MM.1S (cell line): ENCODE measurements at regions not wholly inside any gene's neighbourhood (a gene's known extent, or its start where the extent isn't known, plus 50 kb on each side); places are given as distances from the start of the nearest gene placed in this dataset.

Experiments
- DNase-seq: peaks from one replicate; pipeline ENCODE4 v3.0.0-alpha.2; 2015
- H2AFZ ChIP-seq: fragments of 300-600 bp; sonication (generic); 2 replicates; pipeline ENCODE4 v1.6.0; 2016; ENCODE audit warnings: antibody characterized with exemption, low read length
- H3F3A ChIP-seq: fragments of 300-600 bp; sonication (generic); 2 replicates; pipeline ENCODE4 v1.6.1; 2016; ENCODE audit warnings: mild to moderate bottlenecking, antibody characterized with exemption, low read length, moderate library complexity, mixed read lengths; ENCODE audit not compliant: insufficient read depth
- H3K27ac ChIP-seq: fragments of 300-600 bp; sonication (generic); 2 replicates; pipeline ENCODE4 v1.5.1; 2016; ENCODE audit warnings: mild to moderate bottlenecking, low read length
- H3K27me3 ChIP-seq: fragments of 300-600 bp; sonication (generic); replicated peaks from 2 replicates; pipeline ENCODE4 v1.6.0; 2016; ENCODE audit warnings: low read length; ENCODE audit not compliant: insufficient read depth
- H3K36me3 ChIP-seq: fragments of 300-600 bp; sonication (generic); replicated peaks from 2 replicates; pipeline ENCODE4 v1.6.1; 2016; ENCODE audit warnings: mild to moderate bottlenecking, low read length, mixed read lengths; ENCODE audit not compliant: insufficient read depth
- H3K4me1 ChIP-seq: fragments of 300-600 bp; sonication (generic); 2 replicates; pipeline ENCODE4 v1.6.1; 2016; ENCODE audit warnings: low read length, mixed read lengths
- H3K4me2 ChIP-seq: fragments of 300-600 bp; sonication (generic); 2 replicates; pipeline ENCODE4 v1.6.0; 2016; ENCODE audit warnings: low read depth, low read length
- H3K4me3 ChIP-seq: fragments of 300-600 bp; sonication (generic); 2 replicates; pipeline ENCODE4 v1.5.1; 2016; ENCODE audit warnings: low read length, mixed read lengths
- H3K79me2 ChIP-seq: fragments of 300-600 bp; sonication (generic); 2 replicates; pipeline ENCODE4 v1.6.1; 2016; ENCODE audit warnings: mixed run types, low read length, mixed read lengths
- H3K9ac ChIP-seq: fragments of 300-600 bp; sonication (generic); 2 replicates; pipeline ENCODE4 v1.6.1; 2016; ENCODE audit warnings: low read length, mixed read lengths
- H3K9me2 ChIP-seq: fragments of 300-600 bp; sonication (generic); replicated peaks from 2 replicates; pipeline ENCODE4 v1.6.1; 2016; ENCODE audit warnings: mild to moderate bottlenecking, low read length, mixed read lengths; ENCODE audit not compliant: insufficient read depth
- H3K9me3 ChIP-seq: fragments of 300-600 bp; sonication (generic); replicated peaks from 2 replicates; pipeline ENCODE4 v1.6.1; 2016; ENCODE audit warnings: mild to moderate bottlenecking, low read length, mixed read lengths; ENCODE audit not compliant: insufficient read depth
- H4K20me1 ChIP-seq: fragments of 300-600 bp; sonication (generic); 2 replicates; pipeline ENCODE4 v1.6.1; 2016; ENCODE audit warnings: mild to moderate bottlenecking, low read length, moderate library complexity, mixed read lengths; ENCODE audit not compliant: insufficient read depth
- EZH2 ChIP-seq: fragments of 300-600 bp; sonication (generic); optimal IDR thresholded peaks from 2 replicates; pipeline ENCODE3; 2017; ENCODE audit warnings: low read depth, mild to moderate bottlenecking, antibody characterized with exemption, low read length, mixed read lengths
- EZH2phosphoT487 ChIP-seq: fragments of 300-600 bp; sonication (generic); IDR thresholded peaks from 2 replicates; pipeline ENCODE4 v1.6.1; 2018; ENCODE audit warnings: antibody characterized with exemption, low read length
- TF ChIP-seq, protein P1 (sequence below): fragments of 300-600 bp; sonication (generic); IDR thresholded peaks from 2 replicates; pipeline ENCODE4 v1.5.1; 2016; ENCODE audit warnings: antibody characterized with exemption, low read length, mixed read lengths

DNA sequence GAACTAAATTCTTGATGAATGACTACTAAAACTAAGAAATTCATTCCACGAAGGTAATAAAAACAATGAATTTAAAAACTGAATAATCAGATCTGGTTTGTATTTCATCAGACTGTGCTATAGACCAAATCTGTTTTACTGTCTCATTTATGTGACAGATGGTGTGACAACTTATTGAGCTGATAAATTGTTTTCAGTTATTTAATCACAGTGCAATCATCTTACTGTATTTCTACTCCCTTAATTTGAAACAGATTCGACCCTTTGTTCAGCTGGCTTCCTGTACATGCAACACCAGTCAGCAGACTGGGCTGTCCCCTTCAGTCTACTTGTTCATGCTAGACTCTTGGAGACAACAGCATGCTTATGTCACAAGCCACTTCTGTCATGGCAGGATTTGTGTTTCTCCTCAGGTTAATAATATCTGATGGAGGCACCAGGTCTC lies 150.9 kb downstream of the MBL2 start:
- Histone ChIP-seq H3K4me3 (no peak overlapping the region), H2AFZ (no peak overlapping the region), H3K27ac (no peak overlapping the region), H3K79me2 (no peaks in the 10 kb centered on the region), H3K9me3 (no peaks in the 10 kb centered on the region), H3K4me1 (no peaks in the 10 kb centered on the region), H3K36me3 (no peaks in the 10 kb centered on the region; the same call in 1 of the 2 replicates), H3K9me2 (no peaks in the 10 kb centered on the region), H4K20me1 (no peaks in the 10 kb centered on the region), H3K4me2 (no peak overlapping the region), H3F3A (no peaks in the 10 kb centered on the region), H3K27me3 (no peaks in the 10 kb centered on the region), H3K9ac (no peak overlapping the region)
- no peak for TF ChIP-seq EZH2phosphoT487
- TF ChIP-seq EZH2 = no peak
- TF ChIP-seq, protein P1, sequence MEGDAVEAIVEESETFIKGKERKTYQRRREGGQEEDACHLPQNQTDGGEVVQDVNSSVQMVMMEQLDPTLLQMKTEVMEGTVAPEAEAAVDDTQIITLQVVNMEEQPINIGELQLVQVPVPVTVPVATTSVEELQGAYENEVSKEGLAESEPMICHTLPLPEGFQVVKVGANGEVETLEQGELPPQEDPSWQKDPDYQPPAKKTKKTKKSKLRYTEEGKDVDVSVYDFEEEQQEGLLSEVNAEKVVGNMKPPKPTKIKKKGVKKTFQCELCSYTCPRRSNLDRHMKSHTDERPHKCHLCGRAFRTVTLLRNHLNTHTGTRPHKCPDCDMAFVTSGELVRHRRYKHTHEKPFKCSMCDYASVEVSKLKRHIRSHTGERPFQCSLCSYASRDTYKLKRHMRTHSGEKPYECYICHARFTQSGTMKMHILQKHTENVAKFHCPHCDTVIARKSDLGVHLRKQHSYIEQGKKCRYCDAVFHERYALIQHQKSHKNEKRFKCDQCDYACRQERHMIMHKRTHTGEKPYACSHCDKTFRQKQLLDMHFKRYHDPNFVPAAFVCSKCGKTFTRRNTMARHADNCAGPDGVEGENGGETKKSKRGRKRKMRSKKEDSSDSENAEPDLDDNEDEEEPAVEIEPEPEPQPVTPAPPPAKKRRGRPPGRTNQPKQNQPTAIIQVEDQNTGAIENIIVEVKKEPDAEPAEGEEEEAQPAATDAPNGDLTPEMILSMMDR = no peak
- DNase-seq = no peak

DNA sequence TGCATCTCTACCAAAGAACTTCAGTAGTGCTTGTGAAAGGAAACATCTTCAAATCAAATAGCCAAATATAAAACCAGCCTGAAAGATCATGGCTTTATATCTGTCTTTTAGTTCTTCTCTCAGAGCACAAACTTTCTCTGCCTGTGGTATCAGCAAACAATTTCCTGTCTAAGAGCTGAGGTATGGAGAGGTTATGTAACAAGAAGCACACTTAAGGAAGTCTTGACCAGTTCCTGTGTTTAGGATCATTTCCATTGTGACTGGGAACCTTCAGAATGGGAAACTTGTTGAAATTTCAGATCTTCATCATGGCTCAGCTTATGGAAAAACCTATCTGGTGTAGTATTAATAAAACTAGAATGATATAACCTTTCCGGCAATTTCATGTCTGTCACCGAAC lies 148.8 kb downstream of the MBL2 start:
- no peak overlapping the region for H2AFZ ChIP-seq
- H3K9me3 ChIP-seq = no peaks in the 10 kb centered on the region
- H3F3A ChIP-seq = no peaks in the 10 kb centered on the region
- no peaks in the 10 kb centered on the region for H4K20me1 ChIP-seq
- no peaks in the 10 kb centered on the region for H3K9me2 ChIP-seq
- TF ChIP-seq, protein P1 = no peak
- TF ChIP-seq EZH2phosphoT487 (no peak), EZH2 (no peak)
- no peaks in the 10 kb centered on the region for H3K4me1 ChIP-seq
- H3K27me3 ChIP-seq = no peaks in the 10 kb centered on the region
- H3K9ac ChIP-seq = no peak overlapping the region
- H3K36me3 ChIP-seq = no peaks in the 10 kb centered on the region
- no peaks in the 10 kb centered on the region for H3K79me2 ChIP-seq
- no peak for DNase-seq
- H3K4me3 ChIP-seq = no peak overlapping the region
- H3K27ac ChIP-seq = no peak overlapping the region
- H3K4me2 ChIP-seq = no peak overlapping the region

DNA sequence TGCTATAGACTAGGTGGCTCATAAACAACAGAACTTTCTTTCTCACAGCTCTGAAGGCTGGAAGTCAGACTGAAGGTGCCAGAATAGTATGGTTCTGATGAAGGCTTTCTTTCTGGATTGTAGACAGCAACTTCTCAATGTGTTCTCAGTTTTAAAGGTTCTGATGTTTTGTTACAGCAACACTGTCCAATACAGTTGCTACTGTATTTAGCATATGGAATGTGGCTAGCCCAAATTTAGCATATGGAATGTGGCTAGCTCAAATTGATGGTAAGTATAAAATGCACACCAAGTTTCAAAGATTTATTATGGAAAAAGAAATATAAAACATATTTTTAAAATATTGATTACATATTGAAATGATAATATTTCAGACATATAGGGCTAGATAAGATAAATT lies 145.3 kb downstream of the MBL2 start:
- H3K36me3 ChIP-seq = no peaks in the 10 kb centered on the region
- DNase-seq = no peak
- no peaks in the 10 kb centered on the region for H3K9me2 ChIP-seq
- no peak overlapping the region for H2AFZ ChIP-seq
- no peaks in the 10 kb centered on the region for H3K4me1 ChIP-seq
- TF ChIP-seq, protein P1 = no peak
- TF ChIP-seq EZH2 = no peak
- TF ChIP-seq EZH2phosphoT487 = no peak
- no peak overlapping the region for H3K27ac ChIP-seq
- no peak overlapping the region for H3K4me3 ChIP-seq
- H3K27me3 ChIP-seq = no peaks in the 10 kb centered on the region
- H3K9ac ChIP-seq = no peak overlapping the region
- H3F3A ChIP-seq = no peaks in the 10 kb centered on the region
- H4K20me1 ChIP-seq = no peaks in the 10 kb centered on the region
- H3K9me3 ChIP-seq = no peaks in the 10 kb centered on the region
- H3K79me2 ChIP-seq = no peaks in the 10 kb centered on the region
- H3K4me2 ChIP-seq = no peak overlapping the region
